Naive thymus-derived CD4-positive, alpha-beta T cell (primary cell): ENCODE measurements at regions not wholly inside any gene's neighbourhood (a gene's known extent, or its start where the extent isn't known, plus 50 kb on each side); places are given as distances from the start of the nearest gene placed in this dataset.

ENCODE experiments used
- ATAC-seq: fragments of 150-1000 bp; cut with Tn5 transposase; 2 replicates; pipeline ENCODE4 v1.10.0; 2021; ENCODE audit warnings: mild to moderate bottlenecking, moderate library complexity
- CTCF ChIA-PET: fragments of 350-600 bp; sonication (Branson Sonifier 250); formaldehyde crosslinking; loops from one replicate; lab custom pipeline; 2021; ENCODE audit warnings: antibody characterized with exemption; lab: Charles Lee
- POLR2A ChIA-PET: fragments of 350-600 bp; sonication (Branson Sonifier 250); formaldehyde crosslinking; loops from one replicate; lab custom pipeline; 2021; ENCODE audit warnings: antibody characterized with exemption, inconsistent platforms; lab: Charles Lee
- DNase-seq, 9 donors: peaks; one replicate each; pipeline versions ENCODE4 v3.0.0 to v3.0.0-alpha.2; 2020 to 2022; ENCODE audit warnings: mixed read lengths in 1 of 9
- H3K27ac ChIP-seq: one replicate; pipeline ENCODE4 v1.7.0; 2013; ENCODE audit warnings: mild to moderate bottlenecking, low read depth, low read length, moderate library complexity
- H3K27me3 ChIP-seq, 2 donors: one replicate each; pipeline ENCODE4 v1.7.0; 2013; ENCODE audit warnings: low read length in 2 of 2, mild to moderate bottlenecking in 2 of 2, moderate library complexity in 2 of 2; ENCODE audit not compliant: control insufficient read depth in 2 of 2, insufficient read depth in 2 of 2
- H3K36me3 ChIP-seq, 3 experiments: 1 replicate in 2 of 3; 2 replicates in 1 of 3; pipeline ENCODE4 v1.7.0; 2013; ENCODE audit warnings: low read length in 3 of 3, mild to moderate bottlenecking in 3 of 3, moderate library complexity in 1 of 3; ENCODE audit not compliant: insufficient read depth in 3 of 3, control insufficient read depth in 2 of 3
- H3K4me1 ChIP-seq, 2 donors: one replicate each; pipeline ENCODE4 v1.7.0; 2013; ENCODE audit warnings: low read length in 2 of 2, mild to moderate bottlenecking in 2 of 2, moderate library complexity in 1 of 2; ENCODE audit not compliant: control insufficient read depth in 2 of 2, insufficient read depth in 2 of 2
- H3K4me3 ChIP-seq: 2 replicates; pipeline ENCODE4 v1.7.0; 2013; ENCODE audit warnings: mild to moderate bottlenecking, low read length
- H3K9me3 ChIP-seq, 3 experiments: 1 replicate in 2 of 3; 2 replicates in 1 of 3; pipeline ENCODE4 v1.7.0; 2013; ENCODE audit warnings: low read length in 3 of 3; ENCODE audit not compliant: control insufficient read depth in 2 of 3
- H3K27ac Mint-ChIP-seq, 9 donors: one replicate each; pipeline ENCODE4 v1.8.0; 2020 to 2022; ENCODE audit warnings: mixed read lengths in 9 of 9, mild to moderate bottlenecking in 8 of 9, moderate library complexity in 5 of 9, inconsistent platforms in 2 of 9
- H3K27me3 Mint-ChIP-seq, 5 donors: one replicate each; pipeline ENCODE4 v1.8.0; 2021 to 2022; ENCODE audit warnings: mixed read lengths in 5 of 5, mild to moderate bottlenecking in 1 of 5
- H3K36me3 Mint-ChIP-seq, 5 donors: one replicate each; pipeline ENCODE4 v1.8.0; 2020 to 2022; ENCODE audit warnings: mixed read lengths in 5 of 5, mild to moderate bottlenecking in 3 of 5, inconsistent platforms in 1 of 5
- H3K4me1 Mint-ChIP-seq, 7 donors: one replicate each; pipeline ENCODE4 v1.8.0; 2020 to 2022; ENCODE audit warnings: mixed read lengths in 7 of 7, mild to moderate bottlenecking in 3 of 7, inconsistent platforms in 1 of 7
- H3K4me3 Mint-ChIP-seq, 10 donors: one replicate each; pipeline ENCODE4 v1.8.0; 2020 to 2022; ENCODE audit warnings: mild to moderate bottlenecking in 10 of 10, mixed read lengths in 10 of 10, moderate library complexity in 6 of 10, inconsistent platforms in 2 of 10
- H3K9me3 Mint-ChIP-seq, 11 donors: one replicate each; pipeline ENCODE4 v1.8.0; 2020 to 2022; ENCODE audit warnings: mixed read lengths in 11 of 11, mild to moderate bottlenecking in 4 of 11, inconsistent platforms in 1 of 11, moderate library complexity in 1 of 11
- intact Hi-C, 2 donors: fragments of 100-400 bp; cut with micrococcal nuclease; formaldehyde crosslinking; loops; one replicate each; pipeline ENCODE4 v1.15.1; 2023

GRCh38 chr19:31166206-31166605 is 183.0 kb downstream of the TSHZ3 start:
- POLR2A ChIA-PET: no interaction called here
- Histone ChIP-seq H3K27ac (no peak overlapping the region), H3K4me3 (no peak overlapping the region), H3K27me3 (no peaks in the 10 kb centered on the region), H3K4me1 (no peaks in the 10 kb centered on the region), H3K9me3 (no peaks in the 10 kb centered on the region), H3K36me3 (no peaks in the 10 kb centered on the region)
- Mint-ChIP-seq H3K27ac (no peak overlapping the region), H3K4me1 (peaks cover 0 to 12% (median 0%) of the 10 kb centered on the region in 7 donors), H3K4me3 (no peak overlapping the region), H3K36me3 (no peaks in the 10 kb centered on the region), H3K27me3 (peaks cover 11 to 39% (median 31%) of the 10 kb centered on the region in 5 donors), H3K9me3 (no peaks in the 10 kb centered on the region)
- intact Hi-C loops: no loop called here
- DNase-seq (no peak), ATAC-seq (no peak)
- CTCF ChIA-PET: no interaction called here

GRCh38 chr19:31164791-31165251 is 184.4 kb downstream of the TSHZ3 start:
- Mint-ChIP-seq H3K4me1 (peaks cover 0 to 12% (median 0%) of the 10 kb centered on the region in 7 donors), H3K27ac (no peak overlapping the region), H3K4me3 (no peak overlapping the region), H3K36me3 (no peaks in the 10 kb centered on the region), H3K27me3 (peaks cover 11 to 34% (median 31%) of the 10 kb centered on the region in 5 donors), H3K9me3 (no peaks in the 10 kb centered on the region)
- H3K9me3 ChIP-seq: no peaks in the 10 kb centered on the region
- H3K36me3 ChIP-seq: no peaks in the 10 kb centered on the region
- POLR2A ChIA-PET: no interaction called here
- intact Hi-C loops: no loop called here
- DNase-seq (no peak), ATAC-seq (no peak)
- no peak overlapping the region for H3K27ac ChIP-seq
- no peak overlapping the region for H3K4me3 ChIP-seq
- H3K4me1 ChIP-seq: no peaks in the 10 kb centered on the region
- no peaks in the 10 kb centered on the region for H3K27me3 ChIP-seq
- CTCF ChIA-PET: no interaction called here

GRCh38 chr19:31160336-31160926 is 188.8 kb downstream of the TSHZ3 start:
- CTCF ChIA-PET: no interaction called here
- no peak for DNase-seq
- H3K4me1 ChIP-seq: no peaks in the 10 kb centered on the region
- no peak for ATAC-seq
- POLR2A ChIA-PET: no interaction called here
- H3K4me1 Mint-ChIP-seq: peaks cover 0 to 2% (median 0%) of the 10 kb centered on the region in 7 donors
- H3K27me3 ChIP-seq: no peaks in the 10 kb centered on the region
- intact Hi-C loops: no loop called here
- no peak overlapping the region for H3K4me3 ChIP-seq
- no peak overlapping the region for H3K27ac Mint-ChIP-seq
- H3K9me3 Mint-ChIP-seq: peaks cover 0 to 1% (median 0%) of the 10 kb centered on the region in 11 donors
- no peak overlapping the region for H3K27ac ChIP-seq
- H3K4me3 Mint-ChIP-seq: no peak overlapping the region
- peaks cover 10 to 28% (median 20%) of the 10 kb centered on the region in 5 donors for H3K27me3 Mint-ChIP-seq
- no peaks in the 10 kb centered on the region for H3K36me3 ChIP-seq
- no peaks in the 10 kb centered on the region for H3K36me3 Mint-ChIP-seq
- no peaks in the 10 kb centered on the region for H3K9me3 ChIP-seq

- no peak overlapping the region for H3K27ac ChIP-seq
- H3K27me3 ChIP-seq: no peaks in the 10 kb centered on the region
- Mint-ChIP-seq H3K4me3 (no peak overlapping the region), H3K4me1 (no peaks in the 10 kb centered on the region), H3K9me3 (peaks cover 0 to 1% (median 0%) of the 10 kb centered on the region in 11 donors), H3K36me3 (no peaks in the 10 kb centered on the region), H3K27ac (no peak overlapping the region), H3K27me3 (peaks cover 0 to 5% (median 0%) of the 10 kb centered on the region in 5 donors)
- H3K9me3 ChIP-seq: no peaks in the 10 kb centered on the region
- ATAC-seq (no peak), DNase-seq (no peak)
- H3K4me3 ChIP-seq: no peak overlapping the region
- ChIA-PET POLR2A (no interaction called here), CTCF (no interaction called here)
- no peaks in the 10 kb centered on the region for H3K4me1 ChIP-seq
- intact Hi-C loops: no loop called here
- no peaks in the 10 kb centered on the region for H3K36me3 ChIP-seq
These were observed 195.2 kb downstream of the TSHZ3 start for GRCh38 chr19:31154021-31154420.

GRCh38 chr19:31152906-31153305 is 196.3 kb downstream of the TSHZ3 start:
- no peak overlapping the region for H3K4me3 ChIP-seq
- DNase-seq: no peak
- H3K9me3 ChIP-seq: no peaks in the 10 kb centered on the region
- no peak overlapping the region for H3K27ac Mint-ChIP-seq
- ChIA-PET CTCF (interaction anchor here (0.7 kb wide), 1 partner anchor 15 kb away, joined by 3 read pairs; no protein-coding TSS in a partner anchor), POLR2A (no interaction called here)
- H3K27ac ChIP-seq: no peak overlapping the region
- no peaks in the 10 kb centered on the region for H3K9me3 Mint-ChIP-seq
- peaks cover 0 to 5% (median 0%) of the 10 kb centered on the region in 5 donors for H3K27me3 Mint-ChIP-seq
- H3K36me3 ChIP-seq: no peaks in the 10 kb centered on the region
- ATAC-seq: no peak
- no peaks in the 10 kb centered on the region for H3K4me1 ChIP-seq
- no peaks in the 10 kb centered on the region for H3K27me3 ChIP-seq
- intact Hi-C loops: no loop called here
- H3K4me3 Mint-ChIP-seq: no peak overlapping the region
- H3K4me1 Mint-ChIP-seq: no peaks in the 10 kb centered on the region
- H3K36me3 Mint-ChIP-seq: no peaks in the 10 kb centered on the region

- intact Hi-C loops: no loop called here
These were observed 199.7 kb downstream of the TSHZ3 start for GRCh38 chr19:31149441-31149941.

GRCh38 chr19:31148671-31149070 is 200.6 kb downstream of the TSHZ3 start:
- CTCF ChIA-PET: interaction anchor here (0.6 kb wide), 1 partner anchor 68 kb away, joined by 3 read pairs; no protein-coding TSS in a partner anchor
- Mint-ChIP-seq H3K27me3 (no peaks in the 10 kb centered on the region), H3K4me3 (no peak overlapping the region), H3K27ac (no peak overlapping the region), H3K9me3 (no peaks in the 10 kb centered on the region), H3K4me1 (no peaks in the 10 kb centered on the region), H3K36me3 (no peaks in the 10 kb centered on the region)
- Histone ChIP-seq H3K4me1 (no peaks in the 10 kb centered on the region), H3K4me3 (no peak overlapping the region), H3K36me3 (no peaks in the 10 kb centered on the region), H3K27ac (no peak overlapping the region), H3K9me3 (no peaks in the 10 kb centered on the region), H3K27me3 (no peaks in the 10 kb centered on the region)
- intact Hi-C loops: no loop called here
- DNase-seq (no peak), ATAC-seq (no peak)
- POLR2A ChIA-PET: no interaction called here

More at GRCh38 chr19:31149441-31149941, 199.7 kb downstream of the TSHZ3 start:
- ChIA-PET POLR2A (no interaction called here), CTCF (no interaction called here)
- Histone ChIP-seq H3K36me3 (no peaks in the 10 kb centered on the region), H3K9me3 (no peaks in the 10 kb centered on the region), H3K4me3 (no peak overlapping the region), H3K4me1 (no peaks in the 10 kb centered on the region), H3K27ac (no peak overlapping the region), H3K27me3 (no peaks in the 10 kb centered on the region)
- no peak overlapping the region for H3K4me3 Mint-ChIP-seq
- H3K4me1 Mint-ChIP-seq: no peaks in the 10 kb centered on the region
- H3K36me3 Mint-ChIP-seq: no peaks in the 10 kb centered on the region
- no peak overlapping the region for H3K27ac Mint-ChIP-seq
- H3K9me3 Mint-ChIP-seq: no peaks in the 10 kb centered on the region
- ATAC-seq: no peak
- DNase-seq: no peak
- no peaks in the 10 kb centered on the region for H3K27me3 Mint-ChIP-seq
